NCI-H146 treated with DMSO at 0.1 percent for 48 hours (cell line): ENCODE measurements at regions not wholly inside any gene's neighbourhood (a gene's known extent, or its start where the extent isn't known, plus 50 kb on each side); places are given as distances from the start of the nearest gene placed in this dataset.
"Not testable (repeated sequence)": the region's sequence is repeated elsewhere in the genome, so short reads cannot be mapped to it uniquely, and the experiment has no call there.

Experiments
- DNase-seq: peaks from one replicate; lab custom pipeline; 2025; ENCODE audit not compliant: unreplicated experiment; lab: John Stamatoyannopoulos, UW

GRCh38 chr12:97711392-97711791, 248.8 kb downstream of the RMST start:
- DNase-seq: no peak

- DNase-seq: peak; percentile 13
Observed at GRCh38 chr12:97713270-97713669, 250.7 kb downstream of the RMST start.

- DNase-seq: no peak
Observed at GRCh38 chr12:97714107-97714563, 251.5 kb downstream of the RMST start.

GRCh38 chr12:97716356-97716755, 253.8 kb downstream of the RMST start:
- peak; percentile 43 for DNase-seq

- not testable (repeated sequence) for DNase-seq
Observed at GRCh38 chr12:97723801-97724200, 261.2 kb downstream of the RMST start.

GRCh38 chr12:97745406-97746101, 282.9 kb downstream of the RMST start:
- DNase-seq: no peak

GRCh38 chr12:97748298-97748697, 285.7 kb downstream of the RMST start:
- peak; percentile 21 for DNase-seq

- no peak for DNase-seq
Observed at GRCh38 chr12:97751704-97752103, 289.1 kb downstream of the RMST start.

GRCh38 chr12:97752129-97752528, 289.5 kb downstream of the RMST start:
- no peak for DNase-seq

- no peak for DNase-seq
Observed at GRCh38 chr12:97753332-97753731, 290.7 kb downstream of the RMST start.

- DNase-seq: no peak
Observed at GRCh38 chr12:97754306-97754705, 291.7 kb downstream of the RMST start.

GRCh38 chr12:97756066-97756666, 293.6 kb downstream of the RMST start:
- DNase-seq: no peak

GRCh38 chr12:97756741-97757140, 294.1 kb downstream of the RMST start:
- DNase-seq: no peak

- no peak for DNase-seq
Observed at GRCh38 chr12:97757481-97758193, 295.0 kb downstream of the RMST start.

GRCh38 chr12:97758194-97758501, 295.5 kb downstream of the RMST start:
- DNase-seq: no peak

GRCh38 chr12:97758586-97758985, 296.0 kb downstream of the RMST start:
- no peak for DNase-seq

- no peak for DNase-seq
Observed at GRCh38 chr12:97760601-97761000, 298.0 kb downstream of the RMST start.

- no peak for DNase-seq
Observed at GRCh38 chr12:97763113-97763512, 300.5 kb downstream of the RMST start.

GRCh38 chr12:97764700-97765099, 302.1 kb downstream of the RMST start:
- DNase-seq: no peak

- DNase-seq: no peak
Observed at GRCh38 chr12:97767347-97767746, 304.7 kb downstream of the RMST start.

GRCh38 chr12:97778111-97778510, 315.5 kb downstream of the RMST start:
- DNase-seq: no peak

- no peak for DNase-seq
Observed at GRCh38 chr12:97781342-97781741, 318.7 kb downstream of the RMST start.
